HCT116 (cell line): ENCODE measurements at regions not wholly inside any gene's neighbourhood (a gene's known extent, or its start where the extent isn't known, plus 50 kb on each side); places are given as distances from the start of the nearest gene placed in this dataset.

Source experiments
- ATAC-seq: fragments of 200-7000 bp; cut with Tn5 transposase; 2 replicates; pipeline ENCODE4 v1.9.1; 2020; ENCODE audit warnings: mild to moderate bottlenecking, moderate library complexity
- BruUV-seq: library from RNA; stranded (reverse); fragments of 400-500 nt; replicated peaks from 2 replicates; lab custom pipeline; 2021; lab: Mats Ljungman, UMichigan
- CTCF ChIA-PET: fragments of 300-600 bp; sonication (Branson Sonifier 250); formaldehyde crosslinking; loops from one replicate; lab custom pipeline; 2021; ENCODE audit warnings: antibody characterized with exemption; lab: Charles Lee
- POLR2A ChIA-PET: fragments of 300-600, 350-600 bp; sonication (Branson Sonifier 250); formaldehyde crosslinking; loops from one replicate; lab custom pipeline; 2021; ENCODE audit warnings: antibody characterized with exemption; lab: Charles Lee
- RAD21 ChIA-PET, 2 experiments: fragments of 300-600 bp; sonication (Branson Sonifier 250); formaldehyde crosslinking; loops; one replicate each; lab custom pipeline; 2023; ENCODE audit warnings: low total read pairs in 2 of 2; ENCODE audit not compliant: uncharacterized antibody in 2 of 2, unreplicated experiment in 2 of 2, low non-redundant PET in 1 of 2; lab: Charles Lee
- DNase-seq: peaks from one replicate; pipeline ENCODE4 v3.0.0-alpha.2; 2010; ENCODE audit warnings: low read depth, low spot score
- H2AFZ ChIP-seq: fragments of 200-600 bp; shearing (Covaris generic), sonication (generic); 2 replicates; pipeline ENCODE4 v1.6.1; 2017; ENCODE audit warnings: low read depth, mixed run types, mixed read lengths, antibody characterized with exemption, low read length; ENCODE audit not compliant: poor library complexity, severe bottlenecking
- H3K27ac ChIP-seq: 2 replicates; pipeline ENCODE4 v1.5.1; 2012; ENCODE audit warnings: low read depth, low read length
- H3K27me3 ChIP-seq: fragments of 200-600 bp; sonication (generic); 2 replicates; pipeline ENCODE4 v1.6.1; 2016; ENCODE audit warnings: mixed run types, low read length, mixed read lengths; ENCODE audit not compliant: insufficient read depth
- H3K36me3 ChIP-seq, 2 experiments: fragments of 200-500 bp in 1 of 2; fragments of 200-600 bp in 1 of 2; sonication (Bioruptor generic) in 1 of 2; sonication (generic) in 1 of 2; 2 replicates each; pipeline versions ENCODE4 v1.5.1 to v1.6.1; 2014 to 2016; ENCODE audit warnings: low read length in 2 of 2, inconsistent platforms in 1 of 2, mixed read lengths in 1 of 2, mixed run types in 1 of 2; ENCODE audit not compliant: insufficient read depth in 2 of 2, control insufficient read depth in 1 of 2
- H3K4me1 ChIP-seq, 2 experiments: fragments of 200-600 bp in 1 of 2; sonication (generic) in 1 of 2; 2 replicates each; pipeline versions ENCODE4 v1.5.1 to v1.6.1; 2012 to 2017; ENCODE audit warnings: low read length in 2 of 2, inconsistent platforms in 1 of 2, mild to moderate bottlenecking in 1 of 2, mixed read lengths in 1 of 2, mixed run types in 1 of 2, moderate library complexity in 1 of 2; ENCODE audit not compliant: insufficient read depth in 2 of 2, control insufficient read depth in 1 of 2
- H3K4me2 ChIP-seq: fragments of 200-600 bp; sonication (generic); 2 replicates; pipeline ENCODE4 v1.6.1; 2017; ENCODE audit warnings: mixed run types, low read length, mixed read lengths
- H3K4me3 ChIP-seq, 2 experiments: fragments of 200-600 bp in 1 of 2; sonication (generic) in 1 of 2; replicated peaks in 1 of 2; 2 replicates each; pipeline ENCODE4 v1.5.1; 2011 to 2016; ENCODE audit warnings: low read length in 2 of 2, control low read depth in 1 of 2, low read depth in 1 of 2, mild to moderate bottlenecking in 1 of 2, mixed read lengths in 1 of 2, mixed run types in 1 of 2
- H3K79me2 ChIP-seq: fragments of 200-600 bp; sonication (generic); 2 replicates; pipeline ENCODE4 v1.6.1; 2017; ENCODE audit warnings: mild to moderate bottlenecking, mixed run types, low read length, moderate library complexity, mixed read lengths; ENCODE audit not compliant: insufficient read depth
- H3K9ac ChIP-seq: fragments of 200-600 bp; sonication (generic); 2 replicates; pipeline ENCODE4 v1.6.1; 2016; ENCODE audit warnings: low read length, mixed read lengths
- H3K9me2 ChIP-seq: fragments of 200-600 bp; sonication (generic), shearing (Covaris generic); 2 replicates; pipeline ENCODE4 v1.6.1; 2017; ENCODE audit warnings: mixed run types, mild to moderate bottlenecking, moderate library complexity; ENCODE audit not compliant: insufficient read depth
- H3K9me3 ChIP-seq, 2 experiments: fragments of 200-500 bp in 1 of 2; fragments of 200-600 bp in 1 of 2; sonication (Bioruptor generic) in 1 of 2; sonication (generic) in 1 of 2; 2 replicates each; pipeline ENCODE4 v1.6.1; 2014 to 2017; ENCODE audit warnings: low read length in 2 of 2, mixed read lengths in 2 of 2, inconsistent platforms in 1 of 2, low read depth in 1 of 2, mild to moderate bottlenecking in 1 of 2, mixed run types in 1 of 2, moderate library complexity in 1 of 2; ENCODE audit not compliant: control insufficient read depth in 1 of 2, insufficient read depth in 1 of 2
- H4K20me1 ChIP-seq: fragments of 200-600 bp; sonication (generic), shearing (Covaris generic); 2 replicates; pipeline ENCODE4 v1.6.1; 2017; ENCODE audit warnings: mixed run types, mild to moderate bottlenecking, moderate library complexity; ENCODE audit not compliant: insufficient read depth
- ATF3 ChIP-seq: IDR thresholded peaks from 2 replicates; pipeline ENCODE4 v1.6.1; 2012
- CBX3 ChIP-seq: IDR thresholded peaks from 2 replicates; pipeline ENCODE4 v1.6.1; 2012; ENCODE audit warnings: low read depth
- EGR1 ChIP-seq: IDR thresholded peaks from 2 replicates; pipeline ENCODE4 v1.6.1; 2012; ENCODE audit warnings: low read depth
- ELF1 ChIP-seq: IDR thresholded peaks from 2 replicates; pipeline ENCODE4 v1.6.1; 2012; ENCODE audit warnings: low read depth, borderline replicate concordance
- EZH2 ChIP-seq: fragments of 200-600 bp; sonication (generic); IDR thresholded peaks from 2 replicates; pipeline ENCODE4 v1.6.1; 2017; ENCODE audit warnings: antibody characterized with exemption, mixed run types
- EZH2phosphoT487 ChIP-seq: fragments of 200-600 bp; IDR thresholded peaks from 2 replicates; pipeline ENCODE4 v1.6.1; 2018; ENCODE audit warnings: antibody characterized with exemption, borderline replicate concordance
- FOSL1 ChIP-seq: IDR thresholded peaks from 2 replicates; pipeline ENCODE4 v1.6.1; 2012; ENCODE audit warnings: low read depth
- POLR2A ChIP-seq: IDR thresholded peaks from 2 replicates; pipeline ENCODE4 v1.7.0; 2011; ENCODE audit warnings: borderline replicate concordance; ENCODE audit not compliant: insufficient read depth, insufficient read length; ENCODE audit errors: extremely low read depth
- POLR2AphosphoS5 ChIP-seq: IDR thresholded peaks from 2 replicates; pipeline ENCODE4 v1.6.1; 2011; ENCODE audit warnings: mild to moderate bottlenecking, low read depth, low read length, moderate library complexity
- SRF ChIP-seq: IDR thresholded peaks from 2 replicates; pipeline ENCODE4 v1.6.1; 2012; ENCODE audit warnings: low read depth
- TCF7L2 ChIP-seq: IDR thresholded peaks from 2 replicates; pipeline ENCODE4 v1.7.0; 2011; ENCODE audit warnings: borderline replicate concordance, inconsistent platforms; ENCODE audit not compliant: insufficient read depth, insufficient read length; ENCODE audit errors: extremely low read depth
- ZNF274 ChIP-seq: fragments of 200-500 bp; sonication (Bioruptor generic); IDR thresholded peaks from 2 replicates; pipeline ENCODE4 v1.6.1; 2014; ENCODE audit warnings: mild to moderate bottlenecking, low read depth, low read length, inconsistent platforms
- intact Hi-C: fragments of 100-400 bp; cut with micrococcal nuclease; formaldehyde crosslinking; loops from 2 replicates; pipeline ENCODE4 v1.10.0; 2022
- TF ChIP-seq, protein P1 (sequence below): IDR thresholded peaks from 2 replicates; pipeline ENCODE4 v1.6.1; 2012
- TF ChIP-seq, protein P2 (sequence below): IDR thresholded peaks from 2 replicates; pipeline ENCODE4 v1.6.1; 2011; ENCODE audit warnings: mild to moderate bottlenecking, low read length, moderate library complexity; ENCODE audit not compliant: insufficient replicate concordance; ENCODE audit errors: extremely low read depth
- TF ChIP-seq, protein P3 (sequence below), 3 experiments: fragments of 200-600 bp in 1 of 3; sonication (generic) in 1 of 3; IDR thresholded peaks in 2 of 3; conservative IDR thresholded peaks in 1 of 3; 2 replicates each; pipeline ENCODE4 v1.5.1; 2012 to 2017; ENCODE audit warnings: low read depth in 2 of 3, low read length in 2 of 3, antibody characterized with exemption in 1 of 3, borderline replicate concordance in 1 of 3, control low read depth in 1 of 3, mild to moderate bottlenecking in 1 of 3, mixed read lengths in 1 of 3, mixed run types in 1 of 3, moderate library complexity in 1 of 3; ENCODE audit not compliant: insufficient read depth in 1 of 3

DNA sequence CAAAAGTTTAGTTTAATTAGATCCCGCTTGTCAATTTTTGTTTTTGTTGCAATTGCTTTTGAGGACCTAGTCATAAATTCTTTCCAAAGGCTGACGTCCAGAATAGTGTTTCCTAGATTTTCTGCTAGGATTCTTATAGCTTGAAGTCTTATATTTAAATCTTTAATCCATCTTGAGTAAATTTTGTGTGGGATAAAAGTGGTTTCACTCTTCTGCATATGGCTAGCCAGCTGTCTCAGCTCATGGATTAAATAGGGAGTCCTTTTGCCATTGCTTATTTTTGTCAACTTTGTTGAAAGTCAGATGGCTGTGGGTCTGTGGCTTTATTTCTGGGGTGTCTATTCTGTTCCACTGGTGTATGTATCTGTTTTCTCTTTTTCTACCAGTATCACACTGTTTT lies 801.3 kb upstream of the ADGRL4 start:
- H2AFZ ChIP-seq = no peak overlapping the region
- POLR2A ChIA-PET = no interaction called here
- BruUV-seq = no TSS peak
- TF ChIP-seq EZH2 (no peak), EGR1 (no peak), CBX3 (no peak), ELF1 (no peak), TCF7L2 (no peak), FOSL1 (no peak), POLR2AphosphoS5 (no peak)
- TF ChIP-seq, protein P1, sequence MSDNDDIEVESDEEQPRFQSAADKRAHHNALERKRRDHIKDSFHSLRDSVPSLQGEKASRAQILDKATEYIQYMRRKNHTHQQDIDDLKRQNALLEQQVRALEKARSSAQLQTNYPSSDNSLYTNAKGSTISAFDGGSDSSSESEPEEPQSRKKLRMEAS = no peak
- RAD21 ChIA-PET = no interaction called here
- no peak overlapping the region for H3K27ac ChIP-seq
- no peaks in the 10 kb centered on the region for H4K20me1 ChIP-seq
- H3K36me3 ChIP-seq = no peaks in the 10 kb centered on the region
- CTCF ChIA-PET = no interaction called here
- no peaks in the 10 kb centered on the region for H3K9me2 ChIP-seq
- ATAC-seq (no peak), DNase-seq (no peak)
- H3K27me3 ChIP-seq = no peaks in the 10 kb centered on the region
- no peaks in the 10 kb centered on the region for H3K4me1 ChIP-seq
- no peak overlapping the region for H3K9ac ChIP-seq
- H3K4me3 ChIP-seq = no peak overlapping the region
- no peak overlapping the region for H3K4me2 ChIP-seq
- no peaks in the 10 kb centered on the region for H3K79me2 ChIP-seq
- H3K9me3 ChIP-seq = no peaks in the 10 kb centered on the region
- intact Hi-C loops = no loop called here

GRCh38 chr1:79797487-79797886 lies 791.0 kb upstream of the ADGRL4 start:
- ATAC-seq (no peak), DNase-seq (no peak)
- POLR2A ChIA-PET = no interaction called here
- RAD21 ChIA-PET = no interaction called here
- Histone ChIP-seq H3K4me2 (no peak overlapping the region), H3K27me3 (no peaks in the 10 kb centered on the region), H3K9me3 (no peaks in the 10 kb centered on the region), H3K27ac (no peak overlapping the region), H3K36me3 (no peaks in the 10 kb centered on the region), H3K9me2 (no peaks in the 10 kb centered on the region), H3K4me1 (no peaks in the 10 kb centered on the region), H4K20me1 (no peaks in the 10 kb centered on the region), H3K9ac (no peak overlapping the region), H3K4me3 (no peak overlapping the region), H2AFZ (no peak overlapping the region), H3K79me2 (no peaks in the 10 kb centered on the region)
- CTCF ChIA-PET = no interaction called here
- intact Hi-C loops = no loop called here
- no TSS peak for BruUV-seq
- no peak for TF ChIP-seq SRF
- TF ChIP-seq POLR2A = no peak
- no peak for TF ChIP-seq EZH2phosphoT487
- TF ChIP-seq CBX3 = no peak
- TF ChIP-seq, protein P2, sequence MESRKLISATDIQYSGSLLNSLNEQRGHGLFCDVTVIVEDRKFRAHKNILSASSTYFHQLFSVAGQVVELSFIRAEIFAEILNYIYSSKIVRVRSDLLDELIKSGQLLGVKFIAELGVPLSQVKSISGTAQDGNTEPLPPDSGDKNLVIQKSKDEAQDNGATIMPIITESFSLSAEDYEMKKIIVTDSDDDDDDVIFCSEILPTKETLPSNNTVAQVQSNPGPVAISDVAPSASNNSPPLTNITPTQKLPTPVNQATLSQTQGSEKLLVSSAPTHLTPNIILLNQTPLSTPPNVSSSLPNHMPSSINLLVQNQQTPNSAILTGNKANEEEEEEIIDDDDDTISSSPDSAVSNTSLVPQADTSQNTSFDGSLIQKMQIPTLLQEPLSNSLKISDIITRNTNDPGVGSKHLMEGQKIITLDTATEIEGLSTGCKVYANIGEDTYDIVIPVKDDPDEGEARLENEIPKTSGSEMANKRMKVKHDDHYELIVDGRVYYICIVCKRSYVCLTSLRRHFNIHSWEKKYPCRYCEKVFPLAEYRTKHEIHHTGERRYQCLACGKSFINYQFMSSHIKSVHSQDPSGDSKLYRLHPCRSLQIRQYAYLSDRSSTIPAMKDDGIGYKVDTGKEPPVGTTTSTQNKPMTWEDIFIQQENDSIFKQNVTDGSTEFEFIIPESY = no peak
- TF ChIP-seq ATF3 = no peak
- TF ChIP-seq, protein P3, sequence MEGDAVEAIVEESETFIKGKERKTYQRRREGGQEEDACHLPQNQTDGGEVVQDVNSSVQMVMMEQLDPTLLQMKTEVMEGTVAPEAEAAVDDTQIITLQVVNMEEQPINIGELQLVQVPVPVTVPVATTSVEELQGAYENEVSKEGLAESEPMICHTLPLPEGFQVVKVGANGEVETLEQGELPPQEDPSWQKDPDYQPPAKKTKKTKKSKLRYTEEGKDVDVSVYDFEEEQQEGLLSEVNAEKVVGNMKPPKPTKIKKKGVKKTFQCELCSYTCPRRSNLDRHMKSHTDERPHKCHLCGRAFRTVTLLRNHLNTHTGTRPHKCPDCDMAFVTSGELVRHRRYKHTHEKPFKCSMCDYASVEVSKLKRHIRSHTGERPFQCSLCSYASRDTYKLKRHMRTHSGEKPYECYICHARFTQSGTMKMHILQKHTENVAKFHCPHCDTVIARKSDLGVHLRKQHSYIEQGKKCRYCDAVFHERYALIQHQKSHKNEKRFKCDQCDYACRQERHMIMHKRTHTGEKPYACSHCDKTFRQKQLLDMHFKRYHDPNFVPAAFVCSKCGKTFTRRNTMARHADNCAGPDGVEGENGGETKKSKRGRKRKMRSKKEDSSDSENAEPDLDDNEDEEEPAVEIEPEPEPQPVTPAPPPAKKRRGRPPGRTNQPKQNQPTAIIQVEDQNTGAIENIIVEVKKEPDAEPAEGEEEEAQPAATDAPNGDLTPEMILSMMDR (IDR thresholded peaks at IDR 0.05 in 2 of 3, conservative IDR thresholded peaks at IDR 0.05 in 1 of 3; ENCODE audit: borderline replicate concordance in 1 of 3, insufficient read depth in 1 of 3, low read depth in 2 of 3, low read length in 2 of 3) = no peak
- no peak for TF ChIP-seq TCF7L2
- TF ChIP-seq ZNF274 = no peak
